Thymus (tissue), 11 donors: ENCODE measurements at regions not wholly inside any gene's neighbourhood (a gene's known extent, or its start where the extent isn't known, plus 50 kb on each side); places are given as distances from the start of the nearest gene placed in this dataset.
"Not testable (repeated sequence)": the region's sequence is repeated elsewhere in the genome, so short reads cannot be mapped to it uniquely, and the experiment has no call there.

Source experiments
- DNase-seq, 9 donors: peaks; one replicate each; pipeline ENCODE4 v3.0.0-alpha.2; 2013; ENCODE audit warnings: low spot score in 9 of 9, low read depth in 6 of 9, missing footprints in 1 of 9
- H3K27ac ChIP-seq, 2 donors: one replicate each; pipeline ENCODE4 v1.5.1; 2013; ENCODE audit warnings: control low read depth in 1 of 2, low read depth in 1 of 2, low read length in 1 of 2, mild to moderate bottlenecking in 1 of 2, moderate library complexity in 1 of 2
- H3K27me3 ChIP-seq, 2 donors: one replicate each; pipeline ENCODE4 v1.5.1; 2013; ENCODE audit warnings: low read length in 1 of 2; ENCODE audit not compliant: control insufficient read depth in 2 of 2, insufficient read depth in 1 of 2
- H3K36me3 ChIP-seq, 2 donors: one replicate each; pipeline ENCODE4 v1.5.1; 2013; ENCODE audit warnings: low read length in 1 of 2, mild to moderate bottlenecking in 1 of 2, moderate library complexity in 1 of 2; ENCODE audit not compliant: control insufficient read depth in 2 of 2, insufficient read depth in 2 of 2
- H3K4me1 ChIP-seq, 2 donors: one replicate each; pipeline ENCODE4 v1.5.1; 2013; ENCODE audit warnings: low read length in 2 of 2; ENCODE audit not compliant: control insufficient read depth in 2 of 2, insufficient read depth in 2 of 2
- H3K4me3 ChIP-seq, 2 donors: one replicate each; pipeline ENCODE4 v1.5.1; 2013; ENCODE audit warnings: low read length in 2 of 2, control low read depth in 1 of 2, mild to moderate bottlenecking in 1 of 2
- H3K9me3 ChIP-seq, 2 donors: one replicate each; pipeline ENCODE4 v1.5.1; 2013; ENCODE audit warnings: low read length in 1 of 2, mild to moderate bottlenecking in 1 of 2; ENCODE audit not compliant: control insufficient read depth in 2 of 2, insufficient read depth in 1 of 2
- WGBS: extraction: QIAGEN DNeasy Blood & Tissue Kit; methylation state at CpG from one replicate; pipeline ENCODE4 v1.1.7; 2013; 5-methylcytosine and 5-hydroxymethylcytosine counted together
- donor health status: healthy.

DNA sequence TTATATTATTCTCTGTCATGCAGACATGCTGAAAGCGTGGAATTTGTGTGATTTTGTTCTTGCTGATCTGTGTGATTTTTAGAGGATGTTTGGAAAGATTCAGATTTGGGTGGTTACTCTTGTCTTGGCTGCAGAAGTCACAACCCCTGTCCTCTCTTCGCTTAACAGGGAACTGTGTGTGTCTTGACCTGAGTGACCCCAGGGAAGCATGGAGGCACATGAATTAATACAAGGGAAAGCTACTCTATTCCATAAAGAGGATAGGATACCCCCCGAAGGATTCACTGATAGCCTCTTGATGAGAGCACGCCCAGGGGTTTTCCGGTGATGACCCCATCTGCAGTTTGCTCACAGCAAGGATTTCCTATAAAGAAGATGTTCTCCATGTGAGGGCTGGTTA, 168.8 kb upstream of the ZNF469 start:
- H3K9me3 ChIP-seq, H3K4me1 ChIP-seq, H3K27ac ChIP-seq, DNase-seq, H3K27me3 ChIP-seq, H3K4me3 ChIP-seq, H3K36me3 ChIP-seq: not testable (repeated sequence)
- 92% methylated on average over 4 of the region's 5 CpGs for WGBS

- not testable (repeated sequence) for H3K27ac ChIP-seq, H3K9me3 ChIP-seq, H3K4me1 ChIP-seq, H3K27me3 ChIP-seq, H3K36me3 ChIP-seq, DNase-seq, H3K4me3 ChIP-seq
- 70% methylated on average over 29 of the region's 29 CpGs for WGBS
These were observed 161.6 kb upstream of the ZNF469 start for GRCh38 chr16:88221001-88221761.

DNA sequence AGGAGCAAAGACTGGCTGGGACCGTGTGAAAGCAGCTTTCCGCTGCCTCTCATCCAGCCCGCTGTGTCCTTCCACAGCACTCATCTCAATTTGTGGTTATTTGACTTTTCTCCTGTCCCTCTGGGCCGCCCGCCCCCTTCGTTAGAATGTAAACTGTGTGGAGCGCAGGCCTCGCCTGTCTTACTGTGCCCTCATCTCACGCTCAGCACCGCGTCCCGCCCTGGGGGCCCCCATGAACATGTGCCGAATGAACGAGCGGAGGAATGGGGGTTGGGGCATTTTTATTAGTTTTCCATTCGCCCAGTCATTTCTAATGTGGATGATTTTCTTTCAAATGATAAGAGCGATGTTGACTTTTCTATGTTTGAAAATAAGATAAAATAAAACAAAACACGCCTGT, 159.1 kb upstream of the ZNF469 start:
- H3K4me1 ChIP-seq, H3K4me3 ChIP-seq, H3K36me3 ChIP-seq, H3K9me3 ChIP-seq, DNase-seq, H3K27me3 ChIP-seq, H3K27ac ChIP-seq: not testable (repeated sequence)
- 95% methylated on average over 18 of the region's 18 CpGs for WGBS

DNA sequence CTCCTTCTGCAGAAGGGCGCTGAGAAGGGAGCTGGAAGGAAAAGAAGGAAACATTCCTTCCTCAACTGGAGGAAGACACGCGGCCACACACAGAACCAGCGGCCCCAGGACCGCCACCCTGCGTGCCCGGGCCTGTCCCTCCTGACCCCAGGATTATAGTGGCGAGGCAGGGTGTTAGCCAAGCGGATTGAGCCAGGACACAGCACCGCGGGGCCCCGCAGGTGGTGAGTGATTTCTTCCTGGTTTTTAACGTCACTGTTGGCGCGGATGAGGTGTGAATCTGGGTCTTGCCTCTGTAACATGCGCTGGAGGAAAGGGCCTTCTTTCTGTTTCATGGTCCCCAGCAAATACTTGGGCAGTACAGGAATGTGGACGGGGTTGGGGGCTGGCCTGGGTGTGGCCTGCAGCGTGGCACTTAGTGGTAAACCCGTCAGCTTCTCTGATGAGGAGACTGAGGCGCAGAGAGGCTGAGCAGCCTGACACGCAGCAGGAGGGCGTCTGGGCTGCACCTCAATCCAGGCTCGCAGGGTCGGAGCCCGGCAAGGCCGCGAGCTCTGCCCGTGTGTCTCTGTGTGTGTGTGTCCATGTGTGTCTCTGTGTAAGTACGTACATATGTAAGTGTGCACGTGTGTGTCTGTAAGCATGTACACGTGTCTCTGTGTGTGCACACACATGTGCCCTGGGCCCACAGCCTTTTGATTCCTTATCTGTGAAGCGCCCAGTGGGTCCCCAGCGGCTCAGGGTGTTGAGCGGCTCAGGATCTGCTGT, 158.4 kb upstream of the ZNF469 start:
- WGBS = 94% methylated on average over 34 of the region's 34 CpGs
- not testable (repeated sequence) for H3K9me3 ChIP-seq, H3K36me3 ChIP-seq, H3K4me1 ChIP-seq, H3K4me3 ChIP-seq, DNase-seq, H3K27me3 ChIP-seq, H3K27ac ChIP-seq

DNA sequence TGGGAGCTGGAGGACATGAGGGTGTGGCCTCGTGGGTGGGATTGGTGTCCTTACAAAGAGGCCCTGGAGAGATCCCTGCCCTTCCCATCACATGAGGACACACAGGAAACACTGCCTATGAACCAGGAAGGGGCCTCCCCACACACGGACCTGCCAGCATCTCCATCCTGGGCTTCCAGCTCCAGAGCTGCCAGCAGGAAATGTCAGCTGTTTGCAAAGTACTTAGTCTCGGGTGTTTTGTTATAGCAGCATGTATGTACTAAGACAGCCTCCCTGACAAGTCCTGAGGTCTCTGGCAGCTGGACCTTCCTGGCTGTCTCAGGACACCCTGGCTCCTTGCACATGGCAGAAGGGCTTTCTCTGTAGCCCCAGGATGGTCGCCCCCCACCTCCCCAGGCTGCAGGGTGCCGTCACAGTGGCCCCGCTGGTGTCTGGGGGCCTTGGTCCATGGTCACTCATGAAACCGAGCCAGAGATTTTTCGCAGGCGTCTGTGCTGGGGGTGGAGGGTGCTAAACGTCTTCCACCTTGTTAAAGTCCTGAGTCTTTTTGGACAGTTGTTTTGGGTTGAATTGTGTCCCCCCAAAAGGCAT, 157.0 kb upstream of the ZNF469 start:
- H3K27me3 ChIP-seq, H3K36me3 ChIP-seq, H3K9me3 ChIP-seq, H3K27ac ChIP-seq, H3K4me1 ChIP-seq, DNase-seq, H3K4me3 ChIP-seq: not testable (repeated sequence)
- 90% methylated on average over 10 of the region's 10 CpGs for WGBS

GRCh38 chr16:88226302-88226701, 156.5 kb upstream of the ZNF469 start:
- not testable (repeated sequence) for H3K36me3 ChIP-seq, H3K27ac ChIP-seq, H3K27me3 ChIP-seq, H3K9me3 ChIP-seq, H3K4me1 ChIP-seq, DNase-seq, H3K4me3 ChIP-seq
- 95% methylated on average over 14 of the region's 14 CpGs for WGBS

DNA sequence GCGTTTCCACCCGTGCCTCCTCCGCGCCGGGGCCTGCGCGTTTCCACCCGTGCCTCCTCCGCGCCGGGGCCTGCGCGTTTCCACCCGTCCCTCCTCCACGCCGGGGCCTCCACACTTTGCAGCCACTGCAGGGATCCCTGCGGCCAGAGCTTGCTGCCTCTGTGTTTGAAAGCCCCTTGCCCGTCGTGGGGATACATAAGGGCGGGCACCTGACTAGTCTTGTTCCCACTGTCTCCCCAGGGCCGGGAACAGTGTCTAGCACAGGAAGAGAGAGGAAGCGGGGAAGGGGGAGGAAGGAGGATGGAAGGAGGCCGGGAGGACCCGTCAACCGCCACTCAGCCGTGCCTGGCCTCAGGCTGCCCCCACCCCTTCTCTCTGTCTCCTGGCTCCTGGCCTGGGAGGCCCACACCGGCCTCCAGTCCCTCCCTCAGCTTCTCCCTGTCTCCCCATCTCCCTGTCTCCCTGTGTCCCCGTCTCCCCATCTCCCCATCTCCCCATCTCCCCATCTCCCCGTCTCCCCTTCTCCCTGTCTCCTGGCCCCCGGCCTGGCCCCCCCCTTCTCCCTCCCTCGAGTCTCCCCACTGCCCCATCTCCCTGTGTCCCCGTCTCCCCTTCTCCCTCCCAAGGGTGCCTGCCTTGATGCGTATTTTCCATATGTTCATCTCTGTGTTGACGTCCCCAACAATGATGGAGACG, 155.6 kb upstream of the ZNF469 start:
- not testable (repeated sequence) for H3K36me3 ChIP-seq, H3K4me1 ChIP-seq, H3K27ac ChIP-seq, H3K9me3 ChIP-seq, H3K27me3 ChIP-seq, H3K4me3 ChIP-seq, DNase-seq
- 84% methylated on average over 28 of the region's 35 CpGs for WGBS

- not testable (repeated sequence) for DNase-seq, H3K36me3 ChIP-seq, H3K27me3 ChIP-seq, H3K27ac ChIP-seq, H3K9me3 ChIP-seq, H3K4me1 ChIP-seq, H3K4me3 ChIP-seq
- 94% methylated on average over 36 of the region's 36 CpGs for WGBS
These were observed 154.9 kb upstream of the ZNF469 start for GRCh38 chr16:88227722-88228482.
